PC-9 (cell line): ENCODE measurements at regions not wholly inside any gene's neighbourhood (a gene's known extent, or its start where the extent isn't known, plus 50 kb on each side); places are given as distances from the start of the nearest gene placed in this dataset.

Experiments used
- BruUV-seq: library from RNA; stranded (reverse); fragments of 400-500 nt; replicated peaks from 2 replicates; lab custom pipeline; 2021; lab: Mats Ljungman, UMichigan
- CTCF ChIA-PET: fragments of 300-600 bp; sonication (Branson Sonifier 250); formaldehyde crosslinking; loops from one replicate; lab custom pipeline; 2022; ENCODE audit warnings: antibody characterized with exemption; lab: Charles Lee
- POLR2A ChIA-PET: fragments of 300-600 bp; sonication (Branson Sonifier 250); formaldehyde crosslinking; loops from one replicate; lab custom pipeline; 2022; ENCODE audit warnings: antibody characterized with exemption; ENCODE audit not compliant: unreplicated experiment; lab: Charles Lee
- DNase-seq, 2 experiments: peaks; one replicate each; pipeline versions ENCODE4 v3.0.0 to v3.0.0-alpha.2; 2015 to 2022; ENCODE audit warnings: mixed read lengths in 1 of 2
- H2AFZ ChIP-seq: fragments of 200-600 bp; sonication (generic); 2 replicates; pipeline ENCODE4 v1.8.1; 2017; ENCODE audit warnings: antibody characterized with exemption
- H3F3A ChIP-seq: fragments of 200-600 bp; sonication (generic); 2 replicates; pipeline ENCODE4 v1.8.1; 2017; ENCODE audit warnings: antibody characterized with exemption, mild to moderate bottlenecking, low read depth; ENCODE audit not compliant: insufficient read depth
- H3K27ac ChIP-seq: fragments of 200-600 bp; sonication (generic); 2 replicates; pipeline ENCODE4 v1.6.1; 2016; ENCODE audit warnings: mixed run types
- H3K27me3 ChIP-seq: fragments of 200-600 bp; sonication (generic); 2 replicates; pipeline ENCODE4 v1.6.1; 2016; ENCODE audit warnings: low read depth, mixed run types; ENCODE audit not compliant: insufficient read depth
- H3K36me3 ChIP-seq: fragments of 200-600 bp; sonication (generic); 2 replicates; pipeline ENCODE4 v1.6.1; 2016; ENCODE audit warnings: low read depth, mixed run types
- H3K4me1 ChIP-seq: fragments of 200-600 bp; sonication (generic); replicated peaks from 2 replicates; pipeline ENCODE4 v1.6.1; 2016; ENCODE audit warnings: mixed run types; ENCODE audit not compliant: insufficient read depth
- H3K4me2 ChIP-seq: fragments of 200-600 bp; sonication (generic); 2 replicates; pipeline ENCODE4 v1.6.1; 2017; ENCODE audit warnings: mixed run types
- H3K4me3 ChIP-seq: fragments of 200-600 bp; sonication (generic); 2 replicates; pipeline ENCODE4 v1.6.1; 2016; ENCODE audit warnings: mixed run types
- H3K79me2 ChIP-seq: fragments of 200-600 bp; sonication (generic); 2 replicates; pipeline ENCODE4 v1.6.1; 2017; ENCODE audit warnings: low read depth, mixed run types
- H3K9me2 ChIP-seq: fragments of 200-600 bp; sonication (generic); 2 replicates; pipeline ENCODE4 v1.8.1; 2017; ENCODE audit warnings: mild to moderate bottlenecking; ENCODE audit not compliant: insufficient read depth
- H3K9me3 ChIP-seq: fragments of 200-600 bp; sonication (generic); 2 replicates; pipeline ENCODE4 v1.8.1; 2016; ENCODE audit warnings: low read depth; ENCODE audit not compliant: insufficient read depth
- H4K20me1 ChIP-seq: fragments of 200-600 bp; sonication (generic); 2 replicates; pipeline ENCODE4 v1.8.1; 2017; ENCODE audit not compliant: insufficient read depth
- CTCF ChIP-seq: fragments of 200-600 bp; sonication (generic); conservative IDR thresholded peaks from 2 replicates; pipeline ENCODE4 v1.6.1; 2017; ENCODE audit warnings: mixed run types, antibody characterized with exemption, mild to moderate bottlenecking, moderate library complexity
- EZH2 ChIP-seq: fragments of 200-600 bp; sonication (generic); IDR thresholded peaks from 2 replicates; pipeline ENCODE4 v1.8.0; 2017; ENCODE audit warnings: antibody characterized with exemption, low read depth
- intact Hi-C: fragments of 100-400 bp; cut with micrococcal nuclease; formaldehyde crosslinking; loops from one replicate; pipeline ENCODE4 v1.10.0; 2022; ENCODE audit not compliant: unreplicated experiment

- Histone ChIP-seq H3K36me3 (no peaks in the 10 kb centered on the region), H4K20me1 (no peaks in the 10 kb centered on the region), H3K79me2 (no peaks in the 10 kb centered on the region), H3K27ac (no peak overlapping the region), H3K9me3 (no peaks in the 10 kb centered on the region), H3K27me3 (peaks cover 86% of the 10 kb centered on the region), H3K4me3 (no peak overlapping the region), H2AFZ (no peak overlapping the region), H3F3A (no peaks in the 10 kb centered on the region), H3K4me1 (no peaks in the 10 kb centered on the region), H3K4me2 (no peak overlapping the region), H3K9me2 (no peaks in the 10 kb centered on the region)
- no TSS peak for BruUV-seq
- no peak for DNase-seq
- TF ChIP-seq CTCF (no peak), EZH2 (no peak)
- ChIA-PET POLR2A (no interaction called here), CTCF (no interaction called here)
- intact Hi-C loops, result no loop called here
Observed at GRCh38 chr5:5644249-5644648, 221.8 kb downstream of the ICE1 start.

GRCh38 chr5:5643481-5643880 lies 221.0 kb downstream of the ICE1 start:
- no TSS peak for BruUV-seq
- Histone ChIP-seq H3K4me3 (no peak overlapping the region), H3F3A (no peaks in the 10 kb centered on the region), H3K9me2 (no peaks in the 10 kb centered on the region), H4K20me1 (no peaks in the 10 kb centered on the region), H2AFZ (no peak overlapping the region), H3K9me3 (no peaks in the 10 kb centered on the region), H3K79me2 (no peaks in the 10 kb centered on the region), H3K27me3 (peaks cover 80% of the 10 kb centered on the region), H3K36me3 (no peaks in the 10 kb centered on the region), H3K4me1 (no peaks in the 10 kb centered on the region), H3K4me2 (no peak overlapping the region), H3K27ac (no peak overlapping the region)
- POLR2A ChIA-PET, result no interaction called here
- TF ChIP-seq CTCF (no peak), EZH2 (no peak)
- DNase-seq, result no peak
- intact Hi-C loops, result no loop called here
- CTCF ChIA-PET, result no interaction called here

GRCh38 chr5:5638211-5638610 lies 215.7 kb downstream of the ICE1 start:
- no peaks in the 10 kb centered on the region for H3K9me3 ChIP-seq
- H3K4me3 ChIP-seq, result no peak overlapping the region
- H4K20me1 ChIP-seq, result no peaks in the 10 kb centered on the region
- ChIA-PET CTCF (no interaction called here), POLR2A (no interaction called here)
- no peaks in the 10 kb centered on the region for H3K79me2 ChIP-seq
- no peaks in the 10 kb centered on the region for H3K9me2 ChIP-seq
- H2AFZ ChIP-seq, result no peak overlapping the region
- H3K27ac ChIP-seq, result no peak overlapping the region
- H3K4me2 ChIP-seq, result no peak overlapping the region
- intact Hi-C loops, result loop anchor here (2.0 kb wide), 1 partner anchor 29 kb away; no protein-coding TSS in a partner anchor
- no peak for TF ChIP-seq CTCF
- no TSS peak for BruUV-seq
- peaks cover 89% of the 10 kb centered on the region for H3K27me3 ChIP-seq
- H3F3A ChIP-seq, result no peaks in the 10 kb centered on the region
- H3K36me3 ChIP-seq, result no peaks in the 10 kb centered on the region
- DNase-seq, result no peak
- no peaks in the 10 kb centered on the region for H3K4me1 ChIP-seq
